Trophoblast cell (in vitro differentiated cells and primary cell): ENCODE measurements at regions not wholly inside any gene's neighbourhood (a gene's known extent, or its start where the extent isn't known, plus 50 kb on each side); places are given as distances from the start of the nearest gene placed in this dataset.

ENCODE experiments used
- DNase-seq, 2 donors: peaks; one replicate each; pipeline ENCODE4 v3.0.0-alpha.2; 2016
- H2AFZ ChIP-seq: 2 replicates; pipeline ENCODE4 v1.6.1; 2013; ENCODE audit warnings: low read length, moderate library complexity, mild to moderate bottlenecking; ENCODE audit not compliant: insufficient read depth, poor library complexity
- H2AK5ac ChIP-seq: 2 replicates; pipeline ENCODE4 v1.6.1; 2013; ENCODE audit warnings: mild to moderate bottlenecking, low read length
- H2BK120ac ChIP-seq: 2 replicates; pipeline ENCODE4 v1.6.1; 2013; ENCODE audit warnings: low read length, mild to moderate bottlenecking, moderate library complexity; ENCODE audit not compliant: insufficient read depth, poor library complexity
- H2BK12ac ChIP-seq: 2 replicates; pipeline ENCODE4 v1.6.1; 2013; ENCODE audit warnings: mild to moderate bottlenecking, low read length, moderate library complexity
- H2BK5ac ChIP-seq: 2 replicates; pipeline ENCODE4 v1.6.1; 2013; ENCODE audit warnings: low read length, low read depth, moderate library complexity, mild to moderate bottlenecking; ENCODE audit not compliant: poor library complexity
- H3K14ac ChIP-seq: 2 replicates; pipeline ENCODE4 v1.6.1; 2013; ENCODE audit warnings: mild to moderate bottlenecking, low read length
- H3K18ac ChIP-seq: 2 replicates; pipeline ENCODE4 v1.6.1; 2013; ENCODE audit warnings: mild to moderate bottlenecking, low read length
- H3K23ac ChIP-seq: 2 replicates; pipeline ENCODE4 v1.6.1; 2013; ENCODE audit warnings: low read length
- H3K27ac ChIP-seq: 2 replicates; pipeline ENCODE4 v1.5.1; 2013; ENCODE audit warnings: low read depth, mild to moderate bottlenecking, inconsistent platforms, low read length, moderate library complexity
- H3K27me3 ChIP-seq: 2 replicates; pipeline ENCODE4 v1.6.1; 2013; ENCODE audit warnings: inconsistent platforms, mild to moderate bottlenecking, low read length, moderate library complexity; ENCODE audit not compliant: insufficient read depth
- H3K36me3 ChIP-seq, 2 experiments: 1 replicate in 1 of 2; 2 replicates in 1 of 2; pipeline ENCODE4 v1.6.1; 2013; ENCODE audit warnings: low read length in 2 of 2, mild to moderate bottlenecking in 2 of 2, moderate library complexity in 1 of 2; ENCODE audit not compliant: insufficient read depth in 2 of 2, control insufficient read depth in 1 of 2
- H3K4ac ChIP-seq: 2 replicates; pipeline ENCODE4 v1.6.1; 2013; ENCODE audit warnings: low read depth, mild to moderate bottlenecking, low read length, moderate library complexity
- H3K4me1 ChIP-seq, 2 experiments: 1 replicate in 1 of 2; 2 replicates in 1 of 2; pipeline ENCODE4 v1.6.1; 2013; ENCODE audit warnings: low read length in 2 of 2, mild to moderate bottlenecking in 2 of 2, moderate library complexity in 1 of 2; ENCODE audit not compliant: insufficient read depth in 2 of 2, control insufficient read depth in 1 of 2
- H3K4me2 ChIP-seq: 2 replicates; pipeline ENCODE4 v1.6.1; 2013; ENCODE audit warnings: inconsistent platforms, mild to moderate bottlenecking, low read length, moderate library complexity
- H3K4me3 ChIP-seq: 2 replicates; pipeline ENCODE4 v1.5.1; 2013; ENCODE audit warnings: mild to moderate bottlenecking, low read depth, low read length, inconsistent platforms
- H3K79me1 ChIP-seq: one replicate; pipeline ENCODE4 v1.6.1; 2013; ENCODE audit warnings: low read length
- H3K79me2 ChIP-seq: 2 replicates; pipeline ENCODE4 v1.6.1; 2013; ENCODE audit warnings: low read length, mild to moderate bottlenecking; ENCODE audit not compliant: control insufficient read depth, insufficient read depth, poor library complexity
- H3K9ac ChIP-seq: 2 replicates; pipeline ENCODE4 v1.6.1; 2013; ENCODE audit warnings: mild to moderate bottlenecking, low read length
- H3K9me3 ChIP-seq: 2 replicates; pipeline ENCODE4 v1.6.1; 2013; ENCODE audit warnings: low read depth, mild to moderate bottlenecking, control low read depth, inconsistent platforms, low read length; ENCODE audit not compliant: insufficient read depth
- H4K12ac ChIP-seq: 2 replicates; pipeline ENCODE4 v1.6.1; 2013; ENCODE audit warnings: low read depth, mild to moderate bottlenecking, low read length, moderate library complexity
- H4K8ac ChIP-seq: 2 replicates; pipeline ENCODE4 v1.6.1; 2013; ENCODE audit warnings: low read depth, mild to moderate bottlenecking, low read length, moderate library complexity
- H4K91ac ChIP-seq: one replicate; pipeline ENCODE4 v1.6.1; 2013; ENCODE audit warnings: low read depth, mild to moderate bottlenecking, low read length, moderate library complexity
- WGBS: extraction: QIAGEN DNeasy Blood & Tissue Kit; methylation state at CpG from one replicate; pipeline ENCODE4 v1.1.7; 2013; ENCODE audit warnings: missing lambda C conversion rate; ENCODE audit not compliant: insufficient read length, insufficient coverage; ENCODE audit errors: extremely low coverage; 5-methylcytosine and 5-hydroxymethylcytosine counted together

DNA sequence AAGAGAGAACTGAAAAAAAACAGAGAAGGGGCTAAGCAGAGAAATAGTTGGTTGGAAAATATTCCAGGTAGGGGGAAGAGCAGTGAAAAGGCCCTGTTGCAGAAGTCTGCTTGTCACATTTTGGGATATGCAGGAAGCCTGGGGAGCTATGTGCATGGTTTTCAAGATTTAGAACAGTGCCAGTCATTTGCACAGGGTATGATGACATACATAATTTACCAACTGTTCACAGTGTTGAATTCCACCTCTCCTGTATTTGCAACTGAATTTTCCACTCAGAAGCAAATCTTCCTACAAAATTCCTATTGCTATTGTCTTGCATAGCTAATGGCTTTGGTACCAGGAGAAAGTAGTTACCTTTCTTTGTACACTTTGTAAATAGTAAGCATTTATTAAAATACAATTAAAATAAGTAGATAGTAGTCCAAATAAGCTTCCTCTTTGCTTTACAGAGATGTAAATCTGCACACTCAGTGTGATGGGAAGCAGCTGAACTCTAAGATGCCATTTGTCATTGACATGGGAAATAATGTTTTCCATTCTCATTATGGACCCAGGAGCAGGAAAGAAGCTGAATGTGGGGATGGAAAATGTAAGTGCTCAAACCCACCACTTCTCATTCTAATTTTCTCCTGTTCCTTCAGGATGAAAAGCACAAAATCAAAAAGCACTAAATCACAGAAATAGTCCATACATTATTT is 177.4 kb downstream of the BTG1 start:
- no peak overlapping the region for H4K91ac ChIP-seq
- H3K9me3 ChIP-seq = peaks cover 5% of the 10 kb centered on the region
- no peak for DNase-seq
- H2AFZ ChIP-seq = no peak overlapping the region
- no peaks in the 10 kb centered on the region for H3K27me3 ChIP-seq
- no peak overlapping the region for H3K23ac ChIP-seq
- H3K9ac ChIP-seq = no peak overlapping the region
- no peaks in the 10 kb centered on the region for H3K79me2 ChIP-seq
- no peak overlapping the region for H3K4me2 ChIP-seq
- H3K4ac ChIP-seq = no peak overlapping the region
- no peak overlapping the region for H2AK5ac ChIP-seq
- H3K14ac ChIP-seq = no peak overlapping the region
- H4K12ac ChIP-seq = no peak overlapping the region
- no peak overlapping the region for H2BK120ac ChIP-seq
- H3K36me3 ChIP-seq = no peaks in the 10 kb centered on the region
- H3K27ac ChIP-seq = no peak overlapping the region
- no peak overlapping the region for H3K4me3 ChIP-seq
- H3K79me1 ChIP-seq = no peaks in the 10 kb centered on the region
- no peak overlapping the region for H2BK12ac ChIP-seq
- H2BK5ac ChIP-seq = no peak overlapping the region
- H3K4me1 ChIP-seq = no peaks in the 10 kb centered on the region
- H3K18ac ChIP-seq = no peak overlapping the region
- no peak overlapping the region for H4K8ac ChIP-seq

- Histone ChIP-seq H3K4me1 (no peaks in the 10 kb centered on the region), H3K27me3 (no peaks in the 10 kb centered on the region), H3K27ac (no peak overlapping the region), H2BK12ac (no peak overlapping the region), H3K36me3 (no peaks in the 10 kb centered on the region), H3K14ac (no peak overlapping the region), H2BK120ac (no peak overlapping the region), H3K4me2 (no peak overlapping the region), H3K18ac (no peak overlapping the region), H4K12ac (no peak overlapping the region), H3K4ac (no peak overlapping the region), H2BK5ac (no peak overlapping the region), H4K8ac (no peak overlapping the region), H3K79me2 (no peaks in the 10 kb centered on the region), H3K9me3 (peaks cover 5% of the 10 kb centered on the region), H4K91ac (no peak overlapping the region), H3K23ac (no peak overlapping the region), H3K9ac (no peak overlapping the region), H2AFZ (no peak overlapping the region), H3K79me1 (no peaks in the 10 kb centered on the region), H2AK5ac (no peak overlapping the region), H3K4me3 (no peak overlapping the region)
- DNase-seq = no peak
- no CpG with 5 or more reads among the region's 1 CpG for WGBS
Observed at GRCh38 chr12:91967590-91967989, 178.1 kb downstream of the BTG1 start.

DNA sequence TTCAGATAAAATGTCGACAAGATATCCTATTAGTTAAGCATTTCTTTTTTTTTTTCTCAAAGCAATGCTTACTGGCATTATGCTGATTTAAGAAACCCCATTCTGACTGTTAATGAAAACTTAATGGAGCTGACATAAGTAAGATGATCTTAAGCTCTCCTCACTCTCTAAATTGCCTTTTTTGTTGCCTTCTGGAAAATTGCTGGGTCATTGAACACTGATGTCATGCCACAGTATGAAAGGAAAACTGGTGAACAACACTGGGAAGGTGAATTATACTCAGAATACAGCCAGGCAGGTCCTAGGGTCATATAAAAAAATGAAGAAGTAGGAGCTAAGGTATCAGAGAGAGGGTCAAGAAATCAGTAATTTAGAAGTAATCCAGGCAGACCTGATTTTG is 179.9 kb downstream of the BTG1 start:
- Histone ChIP-seq H4K12ac (no peak overlapping the region), H3K23ac (no peak overlapping the region), H3K18ac (no peak overlapping the region), H3K14ac (no peak overlapping the region), H4K91ac (no peak overlapping the region), H3K9me3 (peaks cover 5% of the 10 kb centered on the region), H3K4me3 (no peak overlapping the region), H3K79me2 (no peaks in the 10 kb centered on the region), H2BK5ac (no peak overlapping the region), H3K27ac (no peak overlapping the region), H2AFZ (no peak overlapping the region), H2AK5ac (no peak overlapping the region), H2BK120ac (no peak overlapping the region), H3K4me2 (no peak overlapping the region), H4K8ac (no peak overlapping the region), H3K27me3 (no peaks in the 10 kb centered on the region), H3K4me1 (no peaks in the 10 kb centered on the region), H3K36me3 (no peaks in the 10 kb centered on the region), H3K9ac (no peak overlapping the region), H2BK12ac (no peak overlapping the region), H3K4ac (no peak overlapping the region), H3K79me1 (no peaks in the 10 kb centered on the region)
- DNase-seq = no peak
- WGBS = no CpG with 5 or more reads among the region's 1 CpG

DNA sequence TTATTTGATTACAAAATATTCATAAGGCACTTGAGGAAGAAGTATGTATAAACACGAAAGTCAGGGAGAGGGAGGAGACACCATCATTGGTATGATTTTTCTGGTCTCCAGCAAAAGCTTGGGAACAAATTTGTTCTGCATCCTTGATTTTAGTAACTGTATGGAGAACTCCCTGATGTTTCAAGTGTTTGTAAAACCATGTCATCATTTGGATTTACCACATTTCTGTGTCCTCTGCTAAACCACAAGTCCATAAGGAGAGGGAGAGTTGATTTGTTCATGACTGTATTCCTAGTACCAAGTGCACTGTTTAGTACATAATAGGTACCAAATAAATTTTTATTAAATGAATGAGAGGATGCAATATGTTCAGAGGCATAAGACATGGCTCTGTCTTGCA is 181.1 kb downstream of the BTG1 start:
- H3K18ac ChIP-seq = no peak overlapping the region
- H3K27ac ChIP-seq = no peak overlapping the region
- no peak overlapping the region for H2BK12ac ChIP-seq
- H2AK5ac ChIP-seq = no peak overlapping the region
- H4K12ac ChIP-seq = no peak overlapping the region
- H3K4me2 ChIP-seq = no peak overlapping the region
- H2BK120ac ChIP-seq = no peak overlapping the region
- no peak overlapping the region for H3K4me3 ChIP-seq
- no peak overlapping the region for H3K14ac ChIP-seq
- H3K9ac ChIP-seq = no peak overlapping the region
- no peaks in the 10 kb centered on the region for H3K36me3 ChIP-seq
- no peak overlapping the region for H3K23ac ChIP-seq
- no peaks in the 10 kb centered on the region for H3K4me1 ChIP-seq
- H4K8ac ChIP-seq = no peak overlapping the region
- no peak overlapping the region for H2BK5ac ChIP-seq
- H3K9me3 ChIP-seq = no peaks in the 10 kb centered on the region
- H3K79me1 ChIP-seq = no peaks in the 10 kb centered on the region
- WGBS = no CpG with 5 or more reads among the region's 1 CpG
- H4K91ac ChIP-seq = no peak overlapping the region
- no peaks in the 10 kb centered on the region for H3K79me2 ChIP-seq
- DNase-seq = no peak
- H3K27me3 ChIP-seq = no peaks in the 10 kb centered on the region
- H3K4ac ChIP-seq = no peak overlapping the region
- H2AFZ ChIP-seq = no peak overlapping the region
